Mesenchymal stem cell (in vitro differentiated cells and primary cell): ENCODE measurements at regions not wholly inside any gene's neighbourhood (a gene's known extent, or its start where the extent isn't known, plus 50 kb on each side); places are given as distances from the start of the nearest gene placed in this dataset.

ENCODE experiments used
- DNase-seq: peaks from one replicate; pipeline ENCODE4 v3.0.0-alpha.2; 2013
- H2AFZ ChIP-seq: one replicate; pipeline ENCODE4 v1.6.1; 2013; ENCODE audit warnings: low read depth, mild to moderate bottlenecking, control low read depth, inconsistent platforms, low read length, moderate library complexity
- H2AK5ac ChIP-seq: 2 replicates; pipeline ENCODE4 v1.6.1; 2013; ENCODE audit warnings: low read length, moderate library complexity, mild to moderate bottlenecking, inconsistent platforms; ENCODE audit not compliant: severe bottlenecking
- H2BK120ac ChIP-seq: one replicate; pipeline ENCODE4 v1.6.1; 2013; ENCODE audit warnings: low read depth, mild to moderate bottlenecking, inconsistent platforms, low read length, moderate library complexity
- H2BK12ac ChIP-seq, 2 experiments: one replicate each; pipeline ENCODE4 v1.6.1; 2013; ENCODE audit warnings: inconsistent platforms in 2 of 2, low read length in 2 of 2, mild to moderate bottlenecking in 2 of 2, moderate library complexity in 2 of 2, control low read depth in 1 of 2
- H2BK15ac ChIP-seq: one replicate; pipeline ENCODE4 v1.6.1; 2013; ENCODE audit warnings: mild to moderate bottlenecking, low read depth, inconsistent platforms; ENCODE audit not compliant: poor library complexity, severe bottlenecking
- H2BK5ac ChIP-seq: 2 replicates; pipeline ENCODE4 v1.6.1; 2013; ENCODE audit warnings: low read depth, mild to moderate bottlenecking, low read length, control low read depth, inconsistent platforms; ENCODE audit not compliant: poor library complexity, severe bottlenecking
- H3K14ac ChIP-seq, 2 experiments: one replicate each; pipeline ENCODE4 v1.6.1; 2013; ENCODE audit warnings: inconsistent platforms in 2 of 2, low read length in 2 of 2, control low read depth in 1 of 2, mild to moderate bottlenecking in 1 of 2, moderate library complexity in 1 of 2
- H3K18ac ChIP-seq, 2 experiments: one replicate each; pipeline ENCODE4 v1.6.1; 2013; ENCODE audit warnings: inconsistent platforms in 2 of 2, low read length in 2 of 2, control low read depth in 1 of 2, low read depth in 1 of 2, mild to moderate bottlenecking in 1 of 2
- H3K23ac ChIP-seq, 2 experiments: one replicate each; pipeline ENCODE4 v1.6.1; 2013; ENCODE audit warnings: inconsistent platforms in 2 of 2, low read length in 2 of 2, mild to moderate bottlenecking in 2 of 2, moderate library complexity in 2 of 2, control low read depth in 1 of 2
- H3K27ac ChIP-seq: 2 replicates; pipeline ENCODE4 v1.5.1; 2013; ENCODE audit warnings: mild to moderate bottlenecking, moderate library complexity, low read length, control low read depth, inconsistent platforms; ENCODE audit not compliant: poor library complexity, severe bottlenecking
- H3K27me3 ChIP-seq, 2 experiments: 2 replicates each; pipeline versions ENCODE4 v1.6.1 to v1.7.0; 2013; ENCODE audit warnings: low read length in 2 of 2, mild to moderate bottlenecking in 2 of 2, moderate library complexity in 2 of 2, control low read depth in 1 of 2, inconsistent platforms in 1 of 2; ENCODE audit not compliant: control insufficient read depth in 1 of 2, insufficient read depth in 1 of 2
- H3K36me3 ChIP-seq, 2 experiments: 2 replicates each; pipeline versions ENCODE4 v1.6.1 to v1.7.0; 2013; ENCODE audit warnings: low read length in 2 of 2, control low read depth in 1 of 2, inconsistent platforms in 1 of 2, low read depth in 1 of 2, mild to moderate bottlenecking in 1 of 2; ENCODE audit not compliant: insufficient read depth in 2 of 2, control insufficient read depth in 1 of 2
- H3K4ac ChIP-seq, 2 experiments: one replicate each; pipeline ENCODE4 v1.6.1; 2013; ENCODE audit warnings: inconsistent platforms in 2 of 2, low read length in 2 of 2, mild to moderate bottlenecking in 2 of 2, moderate library complexity in 2 of 2, control low read depth in 1 of 2, low read depth in 1 of 2
- H3K4me1 ChIP-seq: 2 replicates; pipeline ENCODE4 v1.6.1; 2013; ENCODE audit warnings: low read depth, low read length, control low read depth; ENCODE audit not compliant: control insufficient read depth, insufficient read depth
- H3K4me2 ChIP-seq: 2 replicates; pipeline ENCODE4 v1.6.1; 2013; ENCODE audit warnings: low read length, mild to moderate bottlenecking, inconsistent platforms; ENCODE audit not compliant: poor library complexity, severe bottlenecking
- H3K4me3 ChIP-seq, 2 experiments: 2 replicates each; pipeline versions ENCODE4 v1.5.1 to v1.7.0; 2013; ENCODE audit warnings: low read length in 2 of 2, mild to moderate bottlenecking in 2 of 2, control low read depth in 1 of 2, low read depth in 1 of 2; ENCODE audit not compliant: insufficient read depth in 1 of 2
- H3K79me1 ChIP-seq: replicated peaks from 2 replicates; pipeline ENCODE4 v1.6.1; 2013; ENCODE audit warnings: mild to moderate bottlenecking, control low read depth, low read length, inconsistent platforms; ENCODE audit not compliant: poor library complexity, severe bottlenecking
- H3K9ac ChIP-seq: 2 replicates; pipeline ENCODE4 v1.7.0; 2013; ENCODE audit warnings: mild to moderate bottlenecking, low read length, moderate library complexity
- H3K9me3 ChIP-seq: 2 replicates; pipeline ENCODE4 v1.7.0; 2013; ENCODE audit warnings: mild to moderate bottlenecking, low read length; ENCODE audit not compliant: control insufficient read depth
- H4K8ac ChIP-seq: one replicate; pipeline ENCODE4 v1.6.1; 2013; ENCODE audit warnings: inconsistent platforms, mild to moderate bottlenecking, low read length, moderate library complexity
- H4K91ac ChIP-seq: one replicate; pipeline ENCODE4 v1.6.1; 2013; ENCODE audit warnings: mild to moderate bottlenecking, low read length, inconsistent platforms
- WGBS: methylation state at CpG from one replicate; pipeline ENCODE4 v1.1.7; 2013; ENCODE audit warnings: mixed read lengths; 5-methylcytosine and 5-hydroxymethylcytosine counted together

DNA sequence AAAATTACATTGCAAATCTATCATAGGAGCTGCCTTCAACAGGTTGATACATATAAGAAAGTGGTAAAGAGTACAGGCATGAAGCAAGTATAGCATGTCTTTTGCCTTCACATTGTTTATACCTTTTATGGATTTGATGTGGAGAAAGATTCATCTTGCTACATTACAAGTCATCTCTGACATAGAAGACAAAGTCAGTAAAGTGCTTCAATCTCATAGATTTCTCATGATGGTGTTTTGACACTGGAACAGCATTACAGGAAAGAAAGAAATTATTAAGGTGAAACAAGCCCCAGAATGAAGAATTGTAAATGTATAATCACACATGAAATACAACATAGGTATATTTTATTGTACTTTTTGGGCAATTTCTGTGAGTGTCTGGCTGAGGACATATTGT is 580.7 kb upstream of the MMS22L start:
- Histone ChIP-seq H4K91ac (no peak overlapping the region), H2AFZ (no peak overlapping the region), H3K14ac (no peak overlapping the region), H3K36me3 (no peaks in the 10 kb centered on the region), H2BK12ac (no peak overlapping the region), H2BK5ac (no peak overlapping the region), H3K4me2 (no peak overlapping the region), H3K27ac (no peak overlapping the region), H3K79me1 (no peaks in the 10 kb centered on the region), H3K4me3 (no peak overlapping the region), H2AK5ac (no peak overlapping the region), H3K4me1 (no peaks in the 10 kb centered on the region), H3K27me3 (no peaks in the 10 kb centered on the region), H3K4ac (no peak overlapping the region), H3K9me3 (no peaks in the 10 kb centered on the region), H2BK15ac (no peak overlapping the region), H4K8ac (no peak overlapping the region), H2BK120ac (no peak overlapping the region), H3K9ac (no peak overlapping the region), H3K23ac (no peak overlapping the region), H3K18ac (no peak overlapping the region)
- no peak for DNase-seq

DNA sequence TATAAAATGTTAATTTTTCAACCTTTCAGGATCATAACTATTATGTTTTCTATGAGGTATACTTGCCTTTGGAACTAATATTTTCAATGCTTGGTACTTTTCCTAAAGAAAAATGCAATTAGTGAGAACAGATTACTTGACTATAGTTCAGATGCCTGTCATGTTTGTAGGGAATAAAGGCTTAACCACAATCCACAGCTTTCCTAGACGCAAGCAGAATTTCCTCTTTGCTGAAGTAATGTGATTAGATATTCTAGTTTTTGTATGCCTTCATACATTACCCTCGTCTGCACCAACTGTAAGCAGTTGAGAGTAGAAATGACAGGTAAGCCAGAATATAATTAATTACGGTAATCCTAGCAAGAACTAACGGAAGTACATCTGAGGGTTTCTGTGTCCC is 581.4 kb upstream of the MMS22L start:
- Histone ChIP-seq H3K14ac (no peak overlapping the region), H4K8ac (no peak overlapping the region), H3K23ac (no peak overlapping the region), H3K27me3 (no peaks in the 10 kb centered on the region), H4K91ac (no peak overlapping the region), H3K27ac (no peak overlapping the region), H2BK5ac (no peak overlapping the region), H2AFZ (no peak overlapping the region), H3K4me2 (no peak overlapping the region), H2BK120ac (no peak overlapping the region), H3K36me3 (no peaks in the 10 kb centered on the region), H3K9ac (no peak overlapping the region), H3K4me1 (no peaks in the 10 kb centered on the region), H2BK12ac (no peak overlapping the region), H2BK15ac (no peak overlapping the region), H3K79me1 (no peaks in the 10 kb centered on the region), H2AK5ac (no peak overlapping the region), H3K18ac (no peak overlapping the region), H3K4me3 (no peak overlapping the region), H3K4ac (no peak overlapping the region), H3K9me3 (no peaks in the 10 kb centered on the region)
- WGBS: 93% methylated on average over 2 of the region's 4 CpGs
- no peak for DNase-seq

DNA sequence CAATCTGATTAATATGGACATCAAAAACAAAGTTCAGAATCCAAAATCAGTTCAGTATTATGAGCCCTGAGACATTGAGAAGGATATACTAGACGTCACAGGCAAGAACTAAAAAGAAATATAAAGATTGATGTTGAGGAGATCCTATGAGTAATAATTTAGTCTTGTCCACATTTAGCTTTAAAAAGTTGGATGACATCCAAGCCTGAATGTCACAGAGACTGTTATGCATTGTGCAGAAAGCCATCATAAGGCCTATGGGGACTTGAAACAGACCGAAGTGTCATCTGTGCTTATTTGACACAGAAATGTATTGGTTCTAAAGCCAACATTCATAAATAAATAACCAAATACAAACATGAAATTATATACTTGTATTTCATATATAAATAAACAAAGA is 581.8 kb upstream of the MMS22L start:
- Histone ChIP-seq H3K14ac (no peak overlapping the region), H3K79me1 (no peaks in the 10 kb centered on the region), H4K91ac (no peak overlapping the region), H2BK15ac (no peak overlapping the region), H2AFZ (no peak overlapping the region), H2BK5ac (no peak overlapping the region), H3K9ac (no peak overlapping the region), H3K4me1 (no peaks in the 10 kb centered on the region), H4K8ac (no peak overlapping the region), H3K36me3 (no peaks in the 10 kb centered on the region), H3K4ac (no peak overlapping the region), H3K23ac (no peak overlapping the region), H2AK5ac (no peak overlapping the region), H2BK120ac (no peak overlapping the region), H3K4me2 (no peak overlapping the region), H2BK12ac (no peak overlapping the region), H3K27ac (no peak overlapping the region), H3K9me3 (no peaks in the 10 kb centered on the region), H3K18ac (no peak overlapping the region), H3K4me3 (no peak overlapping the region), H3K27me3 (no peaks in the 10 kb centered on the region)
- no peak for DNase-seq
- WGBS: 91% methylated on average over 1 of the region's 2 CpGs

DNA sequence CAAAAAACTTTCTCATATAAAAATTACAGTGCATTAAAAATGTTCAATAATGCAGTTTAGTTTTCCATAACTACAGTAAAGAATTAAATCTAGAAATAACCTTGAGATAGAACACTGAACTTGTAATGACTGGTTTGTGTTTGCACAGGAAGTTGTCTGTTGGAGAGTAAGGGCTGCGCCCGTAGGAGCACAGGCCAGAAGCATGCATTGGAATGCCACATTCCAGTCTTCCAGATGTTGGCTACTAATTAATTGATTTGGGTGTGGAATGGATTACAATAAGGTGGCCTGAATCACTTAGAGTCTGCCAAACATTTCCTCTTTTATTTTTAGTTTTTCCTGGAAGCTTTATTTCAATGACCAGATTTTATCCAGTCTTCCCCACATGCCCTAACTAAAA is 582.6 kb upstream of the MMS22L start:
- Histone ChIP-seq H3K27me3 (no peaks in the 10 kb centered on the region), H3K4me2 (no peak overlapping the region), H3K9ac (no peak overlapping the region), H2BK12ac (no peak overlapping the region), H3K4ac (no peak overlapping the region), H3K4me3 (no peak overlapping the region), H3K18ac (no peak overlapping the region), H2BK5ac (no peak overlapping the region), H2BK15ac (no peak overlapping the region), H3K79me1 (no peaks in the 10 kb centered on the region), H4K91ac (no peak overlapping the region), H3K23ac (no peak overlapping the region), H2BK120ac (no peak overlapping the region), H3K4me1 (no peaks in the 10 kb centered on the region), H4K8ac (no peak overlapping the region), H3K9me3 (no peaks in the 10 kb centered on the region), H3K27ac (no peak overlapping the region), H3K36me3 (no peaks in the 10 kb centered on the region), H3K14ac (no peak overlapping the region), H2AFZ (no peak overlapping the region), H2AK5ac (no peak overlapping the region)
- WGBS: 43% methylated on average over 2 of the region's 2 CpGs
- no peak for DNase-seq
